Ovary (tissue), 7 donors: ENCODE measurements at regions not wholly inside any gene's neighbourhood (a gene's known extent, or its start where the extent isn't known, plus 50 kb on each side); places are given as distances from the start of the nearest gene placed in this dataset.

Experiments used
- DNase-seq, 5 donors: peaks; one replicate each; pipeline ENCODE4 v3.0.0-alpha.2; 2019 to 2020
- H3K27ac ChIP-seq, 2 donors: fragments of 200-600 bp; one replicate each; pipeline versions ENCODE4 v1.5.1 to v1.8.0; 2019 to 2022
- H3K27me3 ChIP-seq: fragments of 200-600 bp; one replicate; pipeline ENCODE4 v1.8.0; 2022
- H3K36me3 ChIP-seq: fragments of 200-600 bp; sonication (generic); one replicate; pipeline ENCODE4 v1.5.1; 2019
- H3K4me1 ChIP-seq: one replicate; pipeline ENCODE4 v1.8.1; 2013; ENCODE audit warnings: mild to moderate bottlenecking, moderate library complexity; ENCODE audit not compliant: insufficient read depth
- H3K4me3 ChIP-seq: fragments of 200-600 bp; sonication (generic); one replicate; pipeline ENCODE4 v1.5.1; 2017
- H3K9me3 ChIP-seq, 2 donors: fragments of 200-600 bp in 1 of 2; sonication (generic) in 1 of 2; one replicate each; pipeline versions ENCODE4 v1.5.1 to v1.8.1; 2013 to 2019; ENCODE audit warnings: mild to moderate bottlenecking in 1 of 2, moderate library complexity in 1 of 2
- CTCF ChIP-seq, 3 donors: fragments of 450-650 bp in 2 of 3; fragments of 200-600 bp in 1 of 3; IDR thresholded peaks; one replicate each; pipeline versions ENCODE4 v1.5.1 to v1.8.0; 2016 to 2022; ENCODE audit warnings: antibody characterized with exemption in 3 of 3, mild to moderate bottlenecking in 1 of 3
- EP300 ChIP-seq: sonication (generic); formaldehyde crosslinking; IDR thresholded peaks from one replicate; pipeline ENCODE4 v1.6.1; 2017; ENCODE audit warnings: antibody characterized with exemption
- POLR2A ChIP-seq: fragments of 450-650 bp; IDR thresholded peaks from one replicate; pipeline ENCODE4 v1.6.1; 2017; ENCODE audit warnings: antibody characterized with exemption, mild to moderate bottlenecking, moderate library complexity
- WGBS, 3 donors: extraction: QIAGEN DNeasy Blood & Tissue Kit in 1 of 3; methylation state at CpG; one replicate each; pipeline versions ENCODE4 v1.1.5 to v1.1.7; 2013 to 2017; 5-methylcytosine and 5-hydroxymethylcytosine counted together
- intact Hi-C, 4 donors: fragments of 100-400 bp; cut with DNase I; formaldehyde crosslinking; loops; one replicate each; pipeline versions ENCODE4 v1.11.0 to v1.15.1; 2022 to 2023
- donor health status: DM: no; HTN: no; CAD: no; lungs with moderate emphysema.
- donor health status: DM: no; HTN: no; CAD: no.
- donor health status: Bipolar disorder and iron deficiency.
- donor health status: DM: no; HTN: no; CAD: no.
- donor health status: DM: yes; HTN: yes; CAD: no.

DNA sequence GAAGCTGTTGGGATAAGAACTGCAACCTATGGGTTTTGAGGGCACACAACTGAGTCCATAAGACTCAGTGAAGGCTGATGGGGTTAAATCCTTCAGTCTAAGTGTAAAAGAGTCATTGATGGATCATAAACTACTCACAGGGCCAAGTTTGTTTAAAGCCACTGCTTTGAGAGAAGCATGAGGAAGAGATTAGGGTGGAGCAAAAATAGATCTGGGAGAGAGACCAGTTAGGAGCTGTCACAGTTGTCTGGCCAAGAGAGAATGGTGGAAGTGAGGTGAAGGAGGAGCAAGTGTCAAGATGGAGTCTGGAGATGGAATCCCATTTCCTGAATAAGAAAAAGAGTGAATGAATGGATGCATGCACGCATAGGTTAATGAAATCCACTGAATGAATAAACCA lies 379.1 kb upstream of the CDH11 start:
- Histone ChIP-seq H3K4me3 (no peak overlapping the region), H3K27ac (no peak overlapping the region), H3K4me1 (no peaks in the 10 kb centered on the region), H3K36me3 (no peaks in the 10 kb centered on the region), H3K9me3 (no peaks in the 10 kb centered on the region), H3K27me3 (no peaks in the 10 kb centered on the region)
- DNase-seq: no peak
- 89 to 97% (median 95%) methylated on average over 1 of the region's 1 CpG for WGBS, 3 donors
- intact Hi-C loops: no loop called here
- no peak for TF ChIP-seq EP300
- TF ChIP-seq POLR2A: no peak
- TF ChIP-seq CTCF (IDR thresholded peaks at IDR 0.05): no peak

DNA sequence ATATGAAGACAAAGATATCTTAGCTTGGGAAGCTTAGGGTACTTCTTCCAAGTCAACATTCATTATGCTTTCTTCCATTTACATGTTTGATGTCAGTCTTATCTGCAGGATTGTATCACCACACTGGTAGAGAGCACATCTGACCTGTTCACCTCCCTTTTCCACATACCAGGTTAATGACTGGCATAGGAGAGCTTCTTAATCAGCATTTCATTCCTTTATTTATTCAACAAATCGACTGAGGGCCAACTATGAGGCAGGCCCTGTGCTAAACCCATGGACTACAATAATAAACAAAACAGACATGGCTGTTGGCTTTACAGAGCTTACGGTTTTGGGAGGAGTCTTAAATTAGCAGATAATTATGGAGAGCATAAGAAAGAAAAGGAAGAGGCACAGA lies 378.1 kb upstream of the CDH11 start:
- DNase-seq: no peak
- WGBS, 3 donors: 62 to 75% (median 71%) methylated on average over 2 of the region's 2 CpGs
- H3K4me3 ChIP-seq: no peak overlapping the region
- intact Hi-C loops: no loop called here
- no peaks in the 10 kb centered on the region for H3K36me3 ChIP-seq
- no peaks in the 10 kb centered on the region for H3K27me3 ChIP-seq
- TF ChIP-seq EP300 (no peak), POLR2A (no peak), CTCF (IDR thresholded peaks at IDR 0.05) (no peak)
- no peaks in the 10 kb centered on the region for H3K4me1 ChIP-seq
- H3K9me3 ChIP-seq: no peaks in the 10 kb centered on the region
- no peak overlapping the region for H3K27ac ChIP-seq

DNA sequence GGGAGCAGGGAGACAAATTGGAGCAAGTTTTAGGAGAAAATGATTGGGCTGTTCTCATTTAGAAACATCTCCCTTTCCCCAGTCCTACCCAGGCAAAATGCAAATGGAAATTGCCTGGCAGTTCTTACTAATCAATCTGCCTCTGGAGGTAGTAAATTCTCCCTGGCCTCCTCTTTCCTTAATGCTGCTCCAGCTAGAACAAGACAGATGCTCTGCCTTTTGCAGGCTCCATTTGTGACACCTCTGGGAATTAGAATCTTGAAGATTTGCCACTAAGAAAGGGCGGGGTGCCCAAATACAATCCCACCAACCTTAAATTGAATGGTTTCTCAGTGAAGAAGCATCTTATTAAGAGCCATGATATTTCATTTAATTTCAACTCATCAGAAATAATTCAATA lies 377.7 kb upstream of the CDH11 start:
- Histone ChIP-seq H3K4me3 (no peak overlapping the region), H3K27ac (no peak overlapping the region), H3K9me3 (no peaks in the 10 kb centered on the region), H3K4me1 (no peaks in the 10 kb centered on the region), H3K27me3 (no peaks in the 10 kb centered on the region), H3K36me3 (no peaks in the 10 kb centered on the region)
- intact Hi-C loops: no loop called here
- no peak for DNase-seq
- 92 to 100% (median 97%) methylated on average over 1 of the region's 1 CpG for WGBS, 3 donors
- no peak for TF ChIP-seq CTCF (IDR thresholded peaks at IDR 0.05)
- TF ChIP-seq EP300: no peak
- no peak for TF ChIP-seq POLR2A

DNA sequence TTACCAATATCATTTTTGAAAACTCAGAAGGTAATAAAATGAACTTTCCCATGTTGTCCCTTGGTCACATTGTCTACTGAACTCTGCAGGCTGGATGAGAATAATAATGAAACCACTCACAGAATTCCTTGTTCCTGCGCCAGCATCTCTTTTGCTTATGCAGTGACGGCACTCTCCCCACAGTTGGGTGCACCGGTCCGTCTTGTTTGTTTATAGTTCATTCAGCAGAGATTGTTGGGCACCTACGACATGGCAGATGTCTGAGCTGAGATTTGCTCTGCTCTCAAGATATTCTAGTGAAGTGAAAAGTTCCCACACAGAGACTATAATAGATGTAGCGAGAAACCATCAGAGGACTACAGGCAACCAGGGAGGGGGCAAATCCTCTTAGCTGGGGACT lies 375.7 kb upstream of the CDH11 start:
- intact Hi-C loops: no loop called here
- WGBS, 3 donors: 66 to 82% (median 70%) methylated on average over 6 of the region's 6 CpGs
- TF ChIP-seq CTCF (IDR thresholded peaks at IDR 0.05): no peak
- no peak for TF ChIP-seq EP300
- no peak for TF ChIP-seq POLR2A

GRCh38 chr16:65495106-65495505 lies 373.2 kb upstream of the CDH11 start:
- WGBS, 3 donors: 92 to 93% (median 93%) methylated on average over 3 of the region's 3 CpGs
- TF ChIP-seq POLR2A (no peak), CTCF (IDR thresholded peaks at IDR 0.05) (no peak), EP300 (no peak)
- Histone ChIP-seq H3K4me1 (no peaks in the 10 kb centered on the region), H3K27ac (no peak overlapping the region), H3K27me3 (no peaks in the 10 kb centered on the region), H3K36me3 (no peaks in the 10 kb centered on the region), H3K9me3 (no peaks in the 10 kb centered on the region), H3K4me3 (no peak overlapping the region)
- DNase-seq: no peak
- intact Hi-C loops: no loop called here

More for the DNA sequence above, 375.7 kb upstream of the CDH11 start:
- H3K36me3 ChIP-seq: no peaks in the 10 kb centered on the region
- no peaks in the 10 kb centered on the region for H3K27me3 ChIP-seq
- DNase-seq: no peak
- H3K27ac ChIP-seq: no peak overlapping the region
- H3K4me3 ChIP-seq: no peak overlapping the region
- no peaks in the 10 kb centered on the region for H3K4me1 ChIP-seq
- no peaks in the 10 kb centered on the region for H3K9me3 ChIP-seq
